Trophoblast cell (in vitro differentiated cells and primary cell): ENCODE measurements at regions not wholly inside any gene's neighbourhood (a gene's known extent, or its start where the extent isn't known, plus 50 kb on each side); places are given as distances from the start of the nearest gene placed in this dataset.

Experiments
- DNase-seq, 2 donors: peaks; one replicate each; pipeline ENCODE4 v3.0.0-alpha.2; 2016
- H2AFZ ChIP-seq: 2 replicates; pipeline ENCODE4 v1.6.1; 2013; ENCODE audit warnings: low read length, moderate library complexity, mild to moderate bottlenecking; ENCODE audit not compliant: insufficient read depth, poor library complexity
- H2AK5ac ChIP-seq: 2 replicates; pipeline ENCODE4 v1.6.1; 2013; ENCODE audit warnings: mild to moderate bottlenecking, low read length
- H2BK120ac ChIP-seq: 2 replicates; pipeline ENCODE4 v1.6.1; 2013; ENCODE audit warnings: low read length, mild to moderate bottlenecking, moderate library complexity; ENCODE audit not compliant: insufficient read depth, poor library complexity
- H2BK12ac ChIP-seq: 2 replicates; pipeline ENCODE4 v1.6.1; 2013; ENCODE audit warnings: mild to moderate bottlenecking, low read length, moderate library complexity
- H2BK5ac ChIP-seq: 2 replicates; pipeline ENCODE4 v1.6.1; 2013; ENCODE audit warnings: low read length, low read depth, moderate library complexity, mild to moderate bottlenecking; ENCODE audit not compliant: poor library complexity
- H3K14ac ChIP-seq: 2 replicates; pipeline ENCODE4 v1.6.1; 2013; ENCODE audit warnings: mild to moderate bottlenecking, low read length
- H3K18ac ChIP-seq: 2 replicates; pipeline ENCODE4 v1.6.1; 2013; ENCODE audit warnings: mild to moderate bottlenecking, low read length
- H3K23ac ChIP-seq: 2 replicates; pipeline ENCODE4 v1.6.1; 2013; ENCODE audit warnings: low read length
- H3K27ac ChIP-seq: 2 replicates; pipeline ENCODE4 v1.5.1; 2013; ENCODE audit warnings: low read depth, mild to moderate bottlenecking, inconsistent platforms, low read length, moderate library complexity
- H3K27me3 ChIP-seq: 2 replicates; pipeline ENCODE4 v1.6.1; 2013; ENCODE audit warnings: inconsistent platforms, mild to moderate bottlenecking, low read length, moderate library complexity; ENCODE audit not compliant: insufficient read depth
- H3K36me3 ChIP-seq, 2 experiments: 1 replicate in 1 of 2; 2 replicates in 1 of 2; pipeline ENCODE4 v1.6.1; 2013; ENCODE audit warnings: low read length in 2 of 2, mild to moderate bottlenecking in 2 of 2, moderate library complexity in 1 of 2; ENCODE audit not compliant: insufficient read depth in 2 of 2, control insufficient read depth in 1 of 2
- H3K4ac ChIP-seq: 2 replicates; pipeline ENCODE4 v1.6.1; 2013; ENCODE audit warnings: low read depth, mild to moderate bottlenecking, low read length, moderate library complexity
- H3K4me1 ChIP-seq, 2 experiments: 1 replicate in 1 of 2; 2 replicates in 1 of 2; pipeline ENCODE4 v1.6.1; 2013; ENCODE audit warnings: low read length in 2 of 2, mild to moderate bottlenecking in 2 of 2, moderate library complexity in 1 of 2; ENCODE audit not compliant: insufficient read depth in 2 of 2, control insufficient read depth in 1 of 2
- H3K4me2 ChIP-seq: 2 replicates; pipeline ENCODE4 v1.6.1; 2013; ENCODE audit warnings: inconsistent platforms, mild to moderate bottlenecking, low read length, moderate library complexity
- H3K4me3 ChIP-seq: 2 replicates; pipeline ENCODE4 v1.5.1; 2013; ENCODE audit warnings: mild to moderate bottlenecking, low read depth, low read length, inconsistent platforms
- H3K79me1 ChIP-seq: one replicate; pipeline ENCODE4 v1.6.1; 2013; ENCODE audit warnings: low read length
- H3K79me2 ChIP-seq: 2 replicates; pipeline ENCODE4 v1.6.1; 2013; ENCODE audit warnings: low read length, mild to moderate bottlenecking; ENCODE audit not compliant: control insufficient read depth, insufficient read depth, poor library complexity
- H3K9ac ChIP-seq: 2 replicates; pipeline ENCODE4 v1.6.1; 2013; ENCODE audit warnings: mild to moderate bottlenecking, low read length
- H3K9me3 ChIP-seq: 2 replicates; pipeline ENCODE4 v1.6.1; 2013; ENCODE audit warnings: low read depth, mild to moderate bottlenecking, control low read depth, inconsistent platforms, low read length; ENCODE audit not compliant: insufficient read depth
- H4K12ac ChIP-seq: 2 replicates; pipeline ENCODE4 v1.6.1; 2013; ENCODE audit warnings: low read depth, mild to moderate bottlenecking, low read length, moderate library complexity
- H4K8ac ChIP-seq: 2 replicates; pipeline ENCODE4 v1.6.1; 2013; ENCODE audit warnings: low read depth, mild to moderate bottlenecking, low read length, moderate library complexity
- H4K91ac ChIP-seq: one replicate; pipeline ENCODE4 v1.6.1; 2013; ENCODE audit warnings: low read depth, mild to moderate bottlenecking, low read length, moderate library complexity
- WGBS: extraction: QIAGEN DNeasy Blood & Tissue Kit; methylation state at CpG from one replicate; pipeline ENCODE4 v1.1.7; 2013; ENCODE audit warnings: missing lambda C conversion rate; ENCODE audit not compliant: insufficient read length, insufficient coverage; ENCODE audit errors: extremely low coverage; 5-methylcytosine and 5-hydroxymethylcytosine counted together

- Histone ChIP-seq H4K91ac (no peak overlapping the region), H3K9me3 (no peaks in the 10 kb centered on the region), H3K4me3 (no peak overlapping the region), H4K12ac (no peak overlapping the region), H3K27me3 (no peaks in the 10 kb centered on the region), H3K14ac (no peak overlapping the region), H3K79me1 (no peaks in the 10 kb centered on the region), H2BK120ac (no peak overlapping the region), H3K23ac (no peak overlapping the region), H2BK12ac (no peak overlapping the region), H3K9ac (no peak overlapping the region), H3K4me1 (no peaks in the 10 kb centered on the region), H4K8ac (no peak overlapping the region), H3K4me2 (no peak overlapping the region), H3K18ac (no peak overlapping the region), H3K36me3 (no peaks in the 10 kb centered on the region), H3K79me2 (no peaks in the 10 kb centered on the region), H2AK5ac (no peak overlapping the region), H2AFZ (no peak overlapping the region), H3K27ac (no peak overlapping the region), H3K4ac (no peak overlapping the region), H2BK5ac (no peak overlapping the region)
- WGBS = no CpG with 5 or more reads among the region's 4 CpGs
- no peak for DNase-seq
Measured at GRCh38 chr2:183269956-183270355, 145.7 kb downstream of the NUP35 start.

DNA sequence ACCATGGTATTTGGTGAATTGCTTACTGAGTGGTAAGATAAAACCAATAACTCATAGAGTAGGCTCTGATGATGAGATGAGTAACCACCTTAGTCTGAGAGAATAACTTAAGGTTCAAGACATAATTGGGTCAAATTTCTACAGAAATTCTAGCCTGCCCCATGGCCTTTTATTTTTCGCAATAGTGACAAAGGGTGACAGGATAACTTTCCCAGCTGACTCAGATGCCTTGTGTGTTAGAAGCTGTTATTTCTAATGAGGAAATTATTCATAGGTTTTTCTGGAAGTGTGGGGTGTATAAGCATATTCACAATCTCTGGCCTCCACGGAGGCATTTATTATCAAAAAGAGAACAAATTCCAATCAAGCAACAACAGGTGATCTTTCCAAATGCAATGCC is 159.0 kb downstream of the NUP35 start:
- H2BK12ac ChIP-seq = no peak overlapping the region
- H3K79me2 ChIP-seq = no peaks in the 10 kb centered on the region
- no peak overlapping the region for H2AFZ ChIP-seq
- no peak overlapping the region for H3K4me2 ChIP-seq
- H3K27ac ChIP-seq = no peak overlapping the region
- no peak overlapping the region for H3K9ac ChIP-seq
- no peak overlapping the region for H3K14ac ChIP-seq
- no peaks in the 10 kb centered on the region for H3K79me1 ChIP-seq
- H4K91ac ChIP-seq = no peak overlapping the region
- no peak overlapping the region for H4K12ac ChIP-seq
- H3K23ac ChIP-seq = no peak overlapping the region
- no peak overlapping the region for H3K4me3 ChIP-seq
- H2AK5ac ChIP-seq = no peak overlapping the region
- H3K4me1 ChIP-seq = no peaks in the 10 kb centered on the region
- WGBS = no CpG with 5 or more reads among the region's 2 CpGs
- no peak overlapping the region for H4K8ac ChIP-seq
- H3K18ac ChIP-seq = no peak overlapping the region
- H3K4ac ChIP-seq = no peak overlapping the region
- H2BK120ac ChIP-seq = no peak overlapping the region
- DNase-seq = no peak
- no peaks in the 10 kb centered on the region for H3K27me3 ChIP-seq
- H3K9me3 ChIP-seq = peaks cover 2% of the 10 kb centered on the region
- H3K36me3 ChIP-seq = no peaks in the 10 kb centered on the region
- no peak overlapping the region for H2BK5ac ChIP-seq

GRCh38 chr2:183284606-183285005 is 160.4 kb downstream of the NUP35 start:
- Histone ChIP-seq H3K18ac (no peak overlapping the region), H3K9me3 (peaks cover 2% of the 10 kb centered on the region), H3K27ac (no peak overlapping the region), H3K4me1 (no peaks in the 10 kb centered on the region), H3K79me2 (no peaks in the 10 kb centered on the region), H3K14ac (no peak overlapping the region), H3K79me1 (no peaks in the 10 kb centered on the region), H3K27me3 (no peaks in the 10 kb centered on the region), H3K9ac (no peak overlapping the region), H3K36me3 (no peaks in the 10 kb centered on the region), H3K4ac (no peak overlapping the region), H3K4me2 (no peak overlapping the region), H2BK5ac (no peak overlapping the region), H2BK120ac (no peak overlapping the region), H2AK5ac (no peak overlapping the region), H2BK12ac (no peak overlapping the region), H3K4me3 (no peak overlapping the region), H4K12ac (no peak overlapping the region), H4K91ac (no peak overlapping the region), H2AFZ (no peak overlapping the region), H4K8ac (no peak overlapping the region), H3K23ac (no peak overlapping the region)
- peak; percentile 79 to 85 for DNase-seq

DNA sequence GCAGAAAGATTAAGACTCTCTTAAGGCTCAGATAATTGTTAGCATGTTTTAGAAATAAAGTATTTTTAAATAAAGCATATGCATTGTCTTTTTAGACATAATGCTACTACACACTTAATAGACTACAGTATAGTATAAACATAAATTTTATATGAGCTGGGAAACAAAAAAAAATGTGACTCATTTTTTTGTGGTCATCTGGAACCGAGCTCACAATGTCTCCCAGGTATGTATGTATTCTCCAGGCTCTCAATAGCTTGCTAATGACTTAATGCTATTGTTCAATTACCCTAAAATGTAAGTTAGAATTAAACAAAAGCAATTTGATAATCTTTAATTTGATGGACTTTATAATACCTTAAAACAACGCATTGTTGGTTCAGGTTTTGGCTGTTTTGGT is 167.2 kb downstream of the NUP35 start:
- no peak overlapping the region for H4K12ac ChIP-seq
- no peak overlapping the region for H2BK5ac ChIP-seq
- no CpG with 5 or more reads among the region's 2 CpGs for WGBS

GRCh38 chr2:183292028-183292427 is 167.8 kb downstream of the NUP35 start:
- no peaks in the 10 kb centered on the region for H3K27me3 ChIP-seq
- no peaks in the 10 kb centered on the region for H3K36me3 ChIP-seq
- H2BK12ac ChIP-seq = no peak overlapping the region
- no peak overlapping the region for H2BK5ac ChIP-seq
- H2BK120ac ChIP-seq = no peak overlapping the region
- no peak overlapping the region for H2AK5ac ChIP-seq
- H3K9me3 ChIP-seq = no peaks in the 10 kb centered on the region
- H3K27ac ChIP-seq = no peak overlapping the region
- H3K14ac ChIP-seq = no peak overlapping the region
- no peaks in the 10 kb centered on the region for H3K4me1 ChIP-seq
- H3K18ac ChIP-seq = no peak overlapping the region
- H3K9ac ChIP-seq = no peak overlapping the region
- H3K4me3 ChIP-seq = no peak overlapping the region
- no peak overlapping the region for H2AFZ ChIP-seq
- DNase-seq = no peak
- no peak overlapping the region for H3K4ac ChIP-seq
- H4K12ac ChIP-seq = no peak overlapping the region
- no peak overlapping the region for H3K23ac ChIP-seq
- no peak overlapping the region for H3K4me2 ChIP-seq
- H4K8ac ChIP-seq = no peak overlapping the region
- H3K79me1 ChIP-seq = no peaks in the 10 kb centered on the region
- no peaks in the 10 kb centered on the region for H3K79me2 ChIP-seq
- H4K91ac ChIP-seq = no peak overlapping the region

More for the DNA sequence above, 167.2 kb downstream of the NUP35 start:
- Histone ChIP-seq H2BK12ac (no peak overlapping the region), H3K27me3 (no peaks in the 10 kb centered on the region), H2BK120ac (no peak overlapping the region), H3K27ac (no peak overlapping the region), H3K79me2 (no peaks in the 10 kb centered on the region), H3K4ac (no peak overlapping the region), H2AFZ (no peak overlapping the region), H3K14ac (no peak overlapping the region), H2AK5ac (no peak overlapping the region), H3K4me2 (no peak overlapping the region), H3K9ac (no peak overlapping the region), H4K8ac (no peak overlapping the region), H3K9me3 (no peaks in the 10 kb centered on the region), H3K4me3 (no peak overlapping the region), H3K23ac (no peak overlapping the region), H3K79me1 (no peaks in the 10 kb centered on the region), H3K18ac (no peak overlapping the region), H4K91ac (no peak overlapping the region), H3K4me1 (no peaks in the 10 kb centered on the region), H3K36me3 (no peaks in the 10 kb centered on the region)
- no peak for DNase-seq
